ENCODE measurements at regions not wholly inside any gene's neighbourhood (a gene's known extent, or its start where the extent isn't known, plus 50 kb on each side); places are given as distances from the start of the nearest gene placed in this dataset.

GRCh38 chr2:239518286-239519088, 117.7 kb upstream of the HDAC4 start:
- no peak for DNase-seq (ENCODE audit: low spot score)

GRCh38 chr2:239517686-239518085, 116.9 kb upstream of the HDAC4 start:
- DNase-seq (ENCODE audit: low spot score), result no peak

GRCh38 chr2:239516954-239517305, 116.1 kb upstream of the HDAC4 start:
- DNase-seq (ENCODE audit: low spot score), result no peak

GRCh38 chr2:239516286-239516953, 115.6 kb upstream of the HDAC4 start:
- no peak for DNase-seq (ENCODE audit: low spot score)

DNA sequence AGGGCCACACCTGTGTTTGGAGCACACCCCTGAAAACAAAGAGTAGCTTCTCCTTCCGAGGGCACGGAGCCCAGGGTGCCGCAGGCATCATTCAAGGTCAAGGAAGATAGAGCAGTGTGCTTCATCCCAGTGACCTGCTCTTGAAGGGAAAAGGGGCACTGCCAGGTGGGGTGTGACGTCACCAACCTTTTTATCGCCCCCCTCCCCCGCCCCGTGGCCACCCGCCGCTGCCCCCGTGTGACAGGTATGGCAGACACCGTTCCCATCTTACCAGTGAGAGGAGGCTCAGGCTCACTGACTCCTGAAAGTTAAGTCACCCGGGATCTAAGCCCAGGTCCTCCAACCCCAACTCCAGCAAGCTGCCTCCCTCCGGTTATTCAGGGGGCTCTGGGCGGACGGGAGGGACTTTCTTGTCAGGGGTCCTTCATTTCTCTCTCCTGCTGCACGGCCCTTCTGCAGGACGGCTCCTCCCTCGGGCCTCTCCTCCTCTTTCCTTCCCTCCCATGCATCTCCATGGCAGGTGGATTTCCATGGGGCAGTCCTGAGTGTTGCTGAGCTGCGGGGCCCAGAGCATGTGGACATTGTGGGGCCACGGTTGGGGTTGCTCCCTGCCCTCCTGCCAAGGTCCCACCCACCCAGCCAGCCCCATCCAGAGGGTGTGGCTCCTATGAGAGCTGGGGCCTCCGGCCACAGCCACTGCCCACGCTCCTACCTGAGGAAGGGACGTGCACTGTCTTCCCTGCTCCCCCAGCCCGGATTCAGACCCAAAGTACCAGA, 114.1 kb upstream of the HDAC4 start:
- no peak for DNase-seq (ENCODE audit: low spot score)

GRCh38 chr2:239512054-239512453, 111.2 kb upstream of the HDAC4 start:
- DNase-seq (ENCODE audit: low spot score), result no peak

DNA sequence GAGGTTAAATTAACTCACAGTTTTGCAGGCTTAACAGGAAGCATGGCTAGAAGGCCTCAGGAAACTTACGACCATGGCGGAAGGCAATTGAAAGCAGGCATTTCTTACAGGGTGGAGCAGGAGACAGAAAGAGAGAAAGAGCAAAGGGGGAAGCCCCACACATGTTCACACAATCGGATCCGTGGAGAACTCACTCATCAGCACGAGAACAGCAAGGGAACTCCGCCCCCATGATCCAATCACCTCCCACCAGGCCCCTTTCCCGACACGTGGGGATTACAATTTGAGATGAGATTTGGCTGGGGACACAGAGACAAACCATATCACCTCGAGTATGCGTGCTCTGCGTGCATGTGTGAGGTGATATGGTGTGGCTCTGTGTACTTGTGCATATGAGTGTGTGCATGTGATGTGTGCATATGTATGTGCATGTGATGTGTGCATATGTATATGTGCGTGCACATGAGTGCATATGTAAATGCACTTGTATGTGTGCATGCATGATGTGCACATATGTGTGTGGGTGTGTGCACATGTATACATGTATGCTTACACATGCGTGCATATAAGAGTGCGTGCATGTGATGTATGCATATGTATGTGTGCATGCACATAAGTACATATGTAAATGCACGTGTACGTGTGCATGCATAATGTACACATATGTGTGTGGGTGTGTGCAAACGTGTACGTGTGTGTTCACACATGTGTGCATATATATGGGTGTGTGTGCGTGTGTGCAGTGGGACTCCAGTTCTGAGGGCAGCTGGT, 108.7 kb upstream of the HDAC4 start:
- no peak for DNase-seq (ENCODE audit: low spot score)

GRCh38 chr2:239508261-239508660, 107.4 kb upstream of the HDAC4 start:
- no peak for DNase-seq (ENCODE audit: low spot score)

GRCh38 chr2:239507576-239508258, 106.9 kb upstream of the HDAC4 start:
- DNase-seq (ENCODE audit: low spot score), result no peak

DNA sequence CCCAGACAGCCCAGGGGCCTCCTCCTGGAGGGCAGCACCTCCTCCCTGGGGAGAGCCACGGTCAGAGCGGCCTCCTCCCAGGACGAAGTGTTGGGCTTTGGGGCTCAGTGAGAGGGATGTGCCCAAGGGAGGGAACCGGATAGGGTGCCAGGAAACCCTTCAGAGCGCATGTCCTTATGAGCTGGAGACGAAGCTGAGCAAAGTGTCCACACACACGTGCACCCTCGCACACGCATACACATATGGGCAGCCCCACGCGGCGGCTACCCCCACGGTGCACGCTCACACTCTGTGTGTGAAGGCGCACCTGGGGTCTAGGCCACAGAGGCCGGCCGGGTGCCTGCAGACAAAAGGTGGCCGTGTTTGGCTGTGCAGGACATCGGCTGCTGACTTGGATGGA, 106.1 kb upstream of the HDAC4 start:
- DNase-seq (ENCODE audit: low spot score), result no peak

- DNase-seq (ENCODE audit: low spot score), result no peak
Observed at GRCh38 chr2:239506101-239506857, 105.5 kb upstream of the HDAC4 start.

DNA sequence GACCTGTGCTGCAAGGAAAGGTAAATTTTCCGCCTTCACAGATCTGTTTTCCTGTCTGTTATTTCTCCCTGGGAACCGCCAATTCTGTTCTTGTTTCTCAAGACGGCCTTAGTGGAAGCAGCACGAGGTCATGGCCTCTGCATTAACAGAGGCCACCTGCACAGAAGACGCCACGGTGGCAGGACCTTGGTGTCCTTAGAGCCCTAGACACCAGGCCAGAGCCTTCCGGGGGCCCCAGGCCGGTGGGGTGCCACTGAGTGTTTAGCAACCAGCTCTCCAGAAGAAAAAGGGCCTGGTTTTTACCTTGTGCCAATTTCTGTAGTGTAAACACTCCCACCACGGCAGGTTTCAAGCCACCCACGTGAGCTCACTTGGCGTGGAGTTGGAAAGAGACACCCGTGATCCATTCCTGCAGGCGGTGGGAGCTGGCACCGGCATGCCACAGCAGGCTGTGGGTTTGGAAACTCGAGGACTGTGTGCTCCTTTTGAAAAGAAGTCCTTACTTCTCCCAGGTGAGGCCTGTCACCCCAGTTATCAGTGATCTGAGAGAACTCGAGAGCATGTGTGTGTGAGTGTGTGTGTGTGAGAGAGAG, 103.9 kb upstream of the HDAC4 start:
- DNase-seq (ENCODE audit: low spot score), result no peak

DNA sequence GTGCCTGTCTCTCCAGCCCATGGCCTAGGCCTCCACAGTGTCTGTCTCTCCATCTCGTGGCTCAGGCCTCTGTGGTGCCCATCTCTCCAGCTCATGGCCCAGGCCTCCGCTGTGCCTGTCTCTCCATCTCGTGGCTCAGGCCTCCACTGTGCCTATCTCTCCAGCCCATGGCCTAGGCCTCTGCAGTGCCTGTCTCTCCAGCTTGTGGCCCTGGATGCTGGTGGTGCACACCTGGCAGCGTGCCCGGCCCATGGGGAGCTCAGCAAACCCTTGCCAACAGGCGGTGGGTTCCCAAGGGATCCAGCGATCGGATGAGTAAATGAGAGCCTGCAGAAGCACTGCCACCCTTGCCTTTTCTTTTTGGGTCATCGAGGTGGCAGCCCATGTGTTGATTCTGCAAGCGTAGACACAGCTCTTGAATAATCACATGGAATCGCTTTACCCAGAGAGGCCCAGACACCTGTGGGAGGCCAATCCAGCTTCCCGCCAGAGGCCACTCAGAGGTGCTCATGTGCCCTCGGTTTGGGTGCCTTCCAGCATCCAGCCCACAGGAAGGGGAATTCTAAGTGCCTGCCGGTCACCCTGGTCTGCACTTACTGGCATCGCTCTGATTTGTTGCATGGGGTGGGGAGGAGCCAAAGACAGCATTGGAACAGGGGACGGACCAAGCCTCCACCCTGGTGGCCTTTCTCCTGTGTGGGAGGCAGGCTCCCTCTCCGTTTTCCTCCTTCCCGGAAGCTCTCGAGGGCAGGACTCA, 101.8 kb upstream of the HDAC4 start:
- DNase-seq (ENCODE audit: low spot score), result no peak

DNA sequence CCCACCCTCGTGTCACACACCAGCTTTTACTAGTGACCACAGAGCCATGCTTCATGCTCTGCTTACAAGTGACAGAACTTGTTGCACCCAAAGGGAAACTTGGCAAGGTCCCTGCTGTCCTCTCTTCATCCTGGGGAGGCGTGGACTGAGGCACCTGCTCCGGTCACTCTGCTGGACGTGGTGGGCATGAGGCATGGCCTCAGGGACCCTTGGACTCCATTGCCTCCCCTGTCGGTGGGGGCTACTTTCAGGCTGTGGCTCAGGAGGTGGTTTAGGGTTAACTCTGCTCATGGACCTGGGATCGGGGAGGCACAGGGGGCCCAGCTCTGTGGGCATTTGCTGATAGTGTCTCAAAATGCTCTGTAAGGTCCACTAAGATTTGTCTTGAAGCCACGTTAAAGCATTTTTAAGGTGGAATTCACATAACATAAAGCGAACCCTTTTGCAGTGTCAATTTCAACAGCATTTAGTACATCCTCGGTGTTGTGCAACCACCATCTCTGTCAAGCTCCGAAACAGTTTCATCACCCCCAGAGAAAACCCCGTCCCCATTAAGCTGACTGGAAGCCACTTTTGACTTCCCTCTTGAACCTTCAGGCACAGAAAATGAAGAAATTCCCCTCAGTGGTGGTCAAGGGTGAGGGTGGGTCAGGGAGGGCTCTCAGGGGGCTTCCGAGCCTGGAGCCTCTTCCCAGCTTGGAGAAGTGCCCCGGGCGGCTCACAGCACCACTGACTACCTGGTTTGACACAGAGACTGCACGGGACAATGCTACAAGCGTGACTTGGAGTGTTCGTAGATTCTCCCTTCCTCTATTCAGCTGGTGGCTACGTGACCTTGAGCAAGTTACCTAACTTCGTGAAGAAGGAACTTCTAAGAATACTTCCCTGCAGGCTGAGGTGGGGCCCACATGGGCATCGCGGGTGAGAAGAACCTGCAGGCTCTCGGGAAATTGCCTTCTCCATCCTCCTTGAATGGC, 100.0 kb upstream of the HDAC4 start:
- DNase-seq (ENCODE audit: low spot score), result peak; percentile 33

- no peak for DNase-seq (ENCODE audit: low spot score)
Observed at GRCh38 chr2:239499726-239500573, 99.1 kb upstream of the HDAC4 start.

GRCh38 chr2:239498981-239499634, 98.3 kb upstream of the HDAC4 start:
- DNase-seq (ENCODE audit: low spot score), result no peak

GRCh38 chr2:239498576-239498975, 97.8 kb upstream of the HDAC4 start:
- no peak for DNase-seq (ENCODE audit: low spot score)
